ENCODE measurements at regions not wholly inside any gene's neighbourhood (a gene's known extent, or its start where the extent isn't known, plus 50 kb on each side); places are given as distances from the start of the nearest gene placed in this dataset.

DNA sequence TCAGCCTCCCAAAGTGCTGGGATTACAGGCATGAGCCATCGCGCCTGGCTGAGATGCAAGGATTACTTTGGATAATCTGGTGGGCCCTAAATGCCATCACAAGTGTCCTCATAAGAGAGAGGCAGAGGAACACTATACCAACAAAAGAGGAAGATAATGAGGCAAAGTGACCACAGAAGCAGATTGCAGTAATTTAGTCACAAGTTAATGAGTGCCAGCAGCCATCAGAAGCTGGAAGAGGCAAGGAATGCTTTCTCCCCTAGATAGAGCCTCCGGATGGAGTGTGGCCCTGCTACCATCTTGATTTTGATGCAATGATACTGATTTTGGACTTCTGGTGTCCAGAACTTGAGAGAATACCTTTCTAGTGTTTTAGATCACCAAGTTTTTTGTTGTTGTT, 122.3 kb downstream of the SPATA31D1 start:
- TF ChIP-seq ZNF274 (IDR thresholded peaks at IDR 0.05; ENCODE audit: low read depth, low read length) (no peak), SUZ12 (IDR thresholded peaks at IDR 0.05; ENCODE audit: extremely low read depth, insufficient read depth, insufficient read length) (no peak)
